Nephron progenitor cell (in vitro differentiated cells): ENCODE measurements at regions not wholly inside any gene's neighbourhood (a gene's known extent, or its start where the extent isn't known, plus 50 kb on each side); places are given as distances from the start of the nearest gene placed in this dataset.

Experiments used
- DNase-seq: peaks from one replicate; pipeline ENCODE4 v3.0.0; 2021
- H3K27ac Mint-ChIP-seq: 2 replicates; pipeline ENCODE4 v1.8.0; 2021; ENCODE audit warnings: mild to moderate bottlenecking, moderate library complexity, mixed read lengths
- H3K27me3 Mint-ChIP-seq: 2 replicates; pipeline ENCODE4 v1.8.0; 2021; ENCODE audit warnings: mild to moderate bottlenecking, low read depth, mixed read lengths; ENCODE audit not compliant: poor library complexity
- H3K36me3 Mint-ChIP-seq: 2 replicates; pipeline ENCODE4 v1.8.0; 2021; ENCODE audit warnings: low read depth, mixed read lengths
- H3K4me1 Mint-ChIP-seq: 2 replicates; pipeline ENCODE4 v1.8.0; 2021; ENCODE audit warnings: mixed read lengths
- H3K4me3 Mint-ChIP-seq: 2 replicates; pipeline ENCODE4 v1.8.0; 2021; ENCODE audit warnings: mild to moderate bottlenecking, moderate library complexity, mixed read lengths
- H3K9me3 Mint-ChIP-seq: 2 replicates; pipeline ENCODE4 v1.8.0; 2021; ENCODE audit warnings: mild to moderate bottlenecking, moderate library complexity, mixed read lengths
- TF ChIP-seq, protein P1 (sequence below): fragments of 200-600 bp; sonication (generic); IDR thresholded peaks from 2 replicates; pipeline ENCODE4 v1.5.0; 2021; ENCODE audit warnings: antibody characterized with exemption

DNA sequence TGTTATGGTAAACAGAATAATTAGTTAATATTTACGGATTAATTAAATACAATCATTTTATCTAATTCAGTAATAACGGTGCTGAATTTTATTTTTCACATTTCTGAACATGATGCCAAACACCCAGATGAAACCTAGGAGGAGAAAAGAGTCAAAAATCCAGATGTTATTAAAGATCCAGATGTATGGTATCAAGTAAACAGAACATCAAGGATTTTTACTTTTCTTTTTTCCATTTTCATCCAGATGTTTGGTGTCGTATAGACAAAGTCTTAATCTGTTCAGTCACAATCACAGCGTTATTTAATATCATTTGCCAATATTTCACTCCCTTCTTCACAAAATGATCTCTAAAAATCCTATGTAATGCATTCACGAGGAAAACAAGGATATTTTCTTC, 64.0 kb upstream of the NR2F2 start:
- no peak overlapping the region for H3K27ac Mint-ChIP-seq
- H3K9me3 Mint-ChIP-seq: peaks cover 3% of the 10 kb centered on the region
- H3K36me3 Mint-ChIP-seq: peaks cover 67% of the 10 kb centered on the region
- no peak overlapping the region for H3K4me3 Mint-ChIP-seq
- peaks cover 66% of the 10 kb centered on the region for H3K4me1 Mint-ChIP-seq
- TF ChIP-seq, protein P1, sequence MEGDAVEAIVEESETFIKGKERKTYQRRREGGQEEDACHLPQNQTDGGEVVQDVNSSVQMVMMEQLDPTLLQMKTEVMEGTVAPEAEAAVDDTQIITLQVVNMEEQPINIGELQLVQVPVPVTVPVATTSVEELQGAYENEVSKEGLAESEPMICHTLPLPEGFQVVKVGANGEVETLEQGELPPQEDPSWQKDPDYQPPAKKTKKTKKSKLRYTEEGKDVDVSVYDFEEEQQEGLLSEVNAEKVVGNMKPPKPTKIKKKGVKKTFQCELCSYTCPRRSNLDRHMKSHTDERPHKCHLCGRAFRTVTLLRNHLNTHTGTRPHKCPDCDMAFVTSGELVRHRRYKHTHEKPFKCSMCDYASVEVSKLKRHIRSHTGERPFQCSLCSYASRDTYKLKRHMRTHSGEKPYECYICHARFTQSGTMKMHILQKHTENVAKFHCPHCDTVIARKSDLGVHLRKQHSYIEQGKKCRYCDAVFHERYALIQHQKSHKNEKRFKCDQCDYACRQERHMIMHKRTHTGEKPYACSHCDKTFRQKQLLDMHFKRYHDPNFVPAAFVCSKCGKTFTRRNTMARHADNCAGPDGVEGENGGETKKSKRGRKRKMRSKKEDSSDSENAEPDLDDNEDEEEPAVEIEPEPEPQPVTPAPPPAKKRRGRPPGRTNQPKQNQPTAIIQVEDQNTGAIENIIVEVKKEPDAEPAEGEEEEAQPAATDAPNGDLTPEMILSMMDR: no peak
- no peaks in the 10 kb centered on the region for H3K27me3 Mint-ChIP-seq
- DNase-seq: no peak

DNA sequence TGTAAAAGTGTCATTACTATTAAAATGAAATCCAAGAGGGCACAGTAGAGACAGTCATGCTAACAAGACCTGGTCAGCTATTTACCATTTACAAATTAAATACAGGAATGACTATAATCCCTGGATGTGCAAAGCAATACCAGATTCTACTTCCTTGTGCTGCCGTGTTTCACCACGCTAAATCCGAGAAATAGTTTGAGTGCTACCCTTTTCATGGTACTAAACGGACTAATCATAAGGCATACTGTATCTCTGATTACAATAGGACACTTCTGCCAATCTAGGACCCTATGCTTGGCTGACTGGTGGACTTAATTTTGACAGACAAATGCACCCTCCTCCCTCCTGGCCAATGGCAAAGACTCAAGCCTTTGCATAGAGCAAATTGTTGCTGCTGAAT, 63.0 kb upstream of the NR2F2 start:
- H3K36me3 Mint-ChIP-seq: peaks cover 77% of the 10 kb centered on the region
- H3K27me3 Mint-ChIP-seq: no peaks in the 10 kb centered on the region
- TF ChIP-seq, protein P1: no peak

DNA sequence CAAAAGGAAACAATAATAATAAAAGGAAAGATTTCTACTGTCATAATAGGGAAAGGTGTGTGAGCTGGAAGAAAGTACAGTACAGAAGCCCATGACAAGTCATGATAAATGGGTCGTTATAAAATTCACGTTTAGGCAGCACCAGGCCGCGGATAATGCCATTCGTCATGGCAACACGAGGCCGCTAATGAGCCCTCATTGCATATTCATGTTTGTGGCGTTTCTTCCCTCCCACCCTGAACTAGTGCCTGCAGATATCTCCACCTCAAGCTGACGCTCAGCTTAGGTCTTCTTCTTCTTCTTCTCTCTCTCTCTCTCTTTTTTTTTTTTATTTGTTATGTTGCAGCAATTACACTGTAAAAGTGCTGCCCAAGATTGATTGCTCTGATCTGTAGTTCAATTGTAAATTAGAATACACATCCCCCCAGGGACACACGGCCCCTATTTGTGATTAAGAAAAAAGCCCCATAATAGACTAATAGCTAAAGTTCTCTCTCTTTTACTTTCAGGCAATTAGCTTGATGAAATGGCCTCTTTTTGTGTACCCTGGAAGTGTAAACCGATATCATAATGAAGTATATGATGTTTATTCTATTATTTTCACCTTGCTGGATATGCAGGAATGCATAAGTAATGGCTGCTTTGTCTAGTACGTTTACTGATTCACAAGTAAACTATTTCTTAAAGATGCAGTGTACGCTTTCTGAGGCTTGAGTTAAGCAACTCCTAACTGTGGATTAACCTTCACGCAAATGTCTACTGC, 61.9 kb upstream of the NR2F2 start:
- Mint-ChIP-seq H3K36me3 (peaks cover 88% of the 10 kb centered on the region), H3K4me3 (no peak overlapping the region), H3K4me1 (peaks cover 51% of the 10 kb centered on the region), H3K27me3 (peaks cover under 1% of the 10 kb centered on the region), H3K27ac (peak overlapping the region; percentile 89), H3K9me3 (peaks cover 7% of the 10 kb centered on the region)
- DNase-seq: no peak
- TF ChIP-seq, protein P1: no peak

More for the DNA sequence above, 63.0 kb upstream of the NR2F2 start:
- Mint-ChIP-seq H3K4me1 (peaks cover 56% of the 10 kb centered on the region), H3K9me3 (peaks cover 6% of the 10 kb centered on the region), H3K27ac (peak overlapping the region; percentile 55), H3K4me3 (no peak overlapping the region)
- DNase-seq: no peak

DNA sequence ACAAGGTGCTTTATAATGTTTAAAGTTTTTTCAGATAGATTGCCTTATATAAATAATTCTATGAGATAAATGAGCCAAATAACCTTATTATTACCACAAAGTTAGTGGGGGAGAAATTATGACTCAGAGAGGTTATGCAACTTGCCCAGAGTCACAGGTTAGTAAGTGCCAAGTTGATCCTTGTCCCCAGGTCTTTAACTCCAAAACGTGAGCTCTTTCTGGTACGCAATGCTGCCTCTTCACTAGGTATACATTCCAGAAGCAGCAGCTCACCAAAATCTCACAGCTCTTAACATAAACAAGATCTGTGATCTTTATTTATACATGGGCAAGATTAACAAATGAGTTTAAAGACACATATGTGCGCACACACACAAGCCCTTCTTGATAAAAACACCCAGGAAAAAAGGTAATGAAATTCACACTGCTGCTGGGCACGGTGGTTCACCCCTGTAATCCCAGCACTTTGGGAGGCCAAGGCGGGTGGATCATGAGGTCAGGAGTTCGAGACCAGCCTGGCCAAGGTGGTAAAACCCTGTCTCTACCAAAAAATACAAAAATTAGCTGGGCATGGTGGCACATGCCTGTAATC, 59.8 kb upstream of the NR2F2 start:
- TF ChIP-seq, protein P1: no peak
- DNase-seq: no peak
- no peak overlapping the region for H3K27ac Mint-ChIP-seq
- peaks cover 7% of the 10 kb centered on the region for H3K9me3 Mint-ChIP-seq
- peaks cover 49% of the 10 kb centered on the region for H3K4me1 Mint-ChIP-seq
- H3K27me3 Mint-ChIP-seq: peaks cover 3% of the 10 kb centered on the region
- H3K4me3 Mint-ChIP-seq: no peak overlapping the region
- peaks cover 96% of the 10 kb centered on the region for H3K36me3 Mint-ChIP-seq

DNA sequence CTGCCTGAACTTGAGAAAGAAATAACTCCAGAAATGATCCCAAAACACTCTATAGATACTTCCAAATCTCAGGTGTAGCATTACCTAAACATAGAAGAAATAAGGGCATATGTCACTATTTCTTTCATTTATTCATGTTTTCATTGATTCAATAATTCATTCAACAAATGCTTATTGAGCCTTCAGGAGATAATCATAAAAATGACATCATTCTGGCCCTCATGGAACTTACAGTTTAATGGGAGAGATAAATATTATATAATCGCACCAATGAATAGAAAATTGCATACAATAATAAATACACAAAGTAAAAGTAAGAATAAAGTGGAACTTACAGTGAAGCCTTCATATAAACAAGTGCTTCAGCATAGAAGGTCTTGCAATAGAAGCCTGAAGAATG, 58.1 kb upstream of the NR2F2 start:
- no peak for DNase-seq
- Mint-ChIP-seq H3K27me3 (peaks cover 3% of the 10 kb centered on the region), H3K27ac (no peak overlapping the region), H3K9me3 (peaks cover 7% of the 10 kb centered on the region), H3K36me3 (peaks cover 97% of the 10 kb centered on the region), H3K4me1 (peaks cover 37% of the 10 kb centered on the region), H3K4me3 (no peak overlapping the region)
- TF ChIP-seq, protein P1: no peak
